ENCODE measurements at regions not wholly inside any gene's neighbourhood (a gene's known extent, or its start where the extent isn't known, plus 50 kb on each side); places are given as distances from the start of the nearest gene placed in this dataset.

DNA sequence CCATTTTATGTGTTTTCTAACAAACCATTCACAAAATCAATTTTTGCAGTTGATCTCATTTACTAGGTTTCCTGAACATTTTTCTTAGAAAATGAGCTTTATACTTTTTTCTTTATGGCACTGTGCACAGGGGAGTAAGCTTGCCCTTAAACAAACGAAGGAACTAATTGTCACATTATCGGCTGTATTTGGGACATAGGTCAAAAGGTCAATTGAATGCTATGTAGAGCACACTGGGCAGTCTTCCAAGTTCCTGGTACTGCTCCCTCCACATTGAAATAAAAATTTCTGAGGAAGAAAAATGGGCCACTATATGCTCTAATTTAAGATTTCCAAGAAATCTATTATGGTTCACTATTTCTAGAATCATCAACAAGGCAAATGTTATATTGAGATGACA, 93.6 kb upstream of the TMEFF2 start:
- Histone ChIP-seq H3K79me2 (ENCODE audit: low read length) (no peaks in the 10 kb centered on the region), H3F3A (ENCODE audit: low read length, unreplicated experiment) (no peaks in the 10 kb centered on the region), H3K9ac (ENCODE audit: low read length) (no peak overlapping the region), H3K36me3 (ENCODE audit: low read depth, low read length) (no peaks in the 10 kb centered on the region), H3K4me2 (ENCODE audit: low read length) (no peak overlapping the region), H3K4me1 (ENCODE audit: insufficient read depth, low read length) (no peaks in the 10 kb centered on the region), H3K4me3 (ENCODE audit: low read length) (no peak overlapping the region), H3K9me2 (replicated peaks; ENCODE audit: low read length) (no peaks in the 10 kb centered on the region), H4K20me1 (ENCODE audit: low read length) (no peaks in the 10 kb centered on the region), H3K27me3 (ENCODE audit: low read length) (0 out of 2 replicates have a peak, but pooled peaks cover 3% of the 10 kb centered on the region), H3K9me3 (ENCODE audit: low read length) (no peaks in the 10 kb centered on the region), H3K27ac (ENCODE audit: low read length) (no peak overlapping the region), H2AFZ (ENCODE audit: low read length) (no peak overlapping the region)
- POLR2A ChIA-PET (ENCODE audit: unreplicated experiment): interaction anchor here (0.7 kb wide), 1 partner anchor 1433 kb away, joined by 3 read pairs; no protein-coding TSS in a partner anchor
- CTCF ChIA-PET: no interaction called here
- BruUV-seq (replicated peaks): no TSS peak
- ATAC-seq: no peak
- intact Hi-C loops (cut with micrococcal nuclease): loop anchor here (5.0 kb wide), 1 partner anchor 731 kb away; no protein-coding TSS in a partner anchor
- TF ChIP-seq EZH2phosphoT487 (IDR thresholded peaks at IDR 0.05; ENCODE audit: borderline replicate concordance, low read length): no peak
- TF ChIP-seq, protein P1, sequence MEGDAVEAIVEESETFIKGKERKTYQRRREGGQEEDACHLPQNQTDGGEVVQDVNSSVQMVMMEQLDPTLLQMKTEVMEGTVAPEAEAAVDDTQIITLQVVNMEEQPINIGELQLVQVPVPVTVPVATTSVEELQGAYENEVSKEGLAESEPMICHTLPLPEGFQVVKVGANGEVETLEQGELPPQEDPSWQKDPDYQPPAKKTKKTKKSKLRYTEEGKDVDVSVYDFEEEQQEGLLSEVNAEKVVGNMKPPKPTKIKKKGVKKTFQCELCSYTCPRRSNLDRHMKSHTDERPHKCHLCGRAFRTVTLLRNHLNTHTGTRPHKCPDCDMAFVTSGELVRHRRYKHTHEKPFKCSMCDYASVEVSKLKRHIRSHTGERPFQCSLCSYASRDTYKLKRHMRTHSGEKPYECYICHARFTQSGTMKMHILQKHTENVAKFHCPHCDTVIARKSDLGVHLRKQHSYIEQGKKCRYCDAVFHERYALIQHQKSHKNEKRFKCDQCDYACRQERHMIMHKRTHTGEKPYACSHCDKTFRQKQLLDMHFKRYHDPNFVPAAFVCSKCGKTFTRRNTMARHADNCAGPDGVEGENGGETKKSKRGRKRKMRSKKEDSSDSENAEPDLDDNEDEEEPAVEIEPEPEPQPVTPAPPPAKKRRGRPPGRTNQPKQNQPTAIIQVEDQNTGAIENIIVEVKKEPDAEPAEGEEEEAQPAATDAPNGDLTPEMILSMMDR (conservative IDR thresholded peaks at IDR 0.05; ENCODE audit: low read depth, low read length): no peak
- TF ChIP-seq EZH2 (IDR thresholded peaks at IDR 0.05; ENCODE audit: low read length, unreplicated experiment): no peak
- no peak for DNase-seq

DNA sequence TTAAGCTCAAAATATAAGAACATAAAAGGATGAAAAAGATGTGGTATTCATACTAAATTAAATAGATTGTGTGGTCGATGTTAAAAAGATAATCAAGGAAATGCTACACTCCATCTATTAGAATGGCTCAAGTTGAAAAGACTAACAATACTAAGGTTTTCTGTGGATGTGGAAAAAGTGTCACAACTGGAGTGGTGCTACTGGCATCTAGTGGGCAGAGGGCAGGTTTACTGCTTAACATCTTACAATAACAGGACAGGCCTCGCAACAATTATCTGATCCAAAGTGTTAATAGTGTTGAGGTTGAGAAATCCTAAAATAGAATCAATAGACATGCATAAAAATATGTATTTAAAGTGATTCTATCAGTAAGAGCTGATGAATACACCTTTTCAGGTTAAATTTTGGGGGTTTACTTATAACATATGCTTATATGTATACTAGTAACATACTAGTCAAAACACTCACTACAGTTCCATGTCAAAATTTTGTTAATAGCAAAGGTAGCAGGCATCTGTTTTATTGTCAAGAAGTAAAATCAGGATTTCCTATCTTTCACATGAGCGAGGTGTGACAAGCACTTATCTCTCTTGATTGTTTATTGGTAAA, 91.5 kb upstream of the TMEFF2 start:
- DNase-seq: peak; percentile 66
- peak; percentile 81 for ATAC-seq
- TF ChIP-seq, protein P1 (conservative IDR thresholded peaks at IDR 0.05; ENCODE audit: low read depth, low read length): peak; percentile 77
- TF ChIP-seq EZH2 (IDR thresholded peaks at IDR 0.05; ENCODE audit: low read length, unreplicated experiment): no peak
- Histone ChIP-seq H3K36me3 (ENCODE audit: low read depth, low read length) (no peaks in the 10 kb centered on the region), H3K4me2 (ENCODE audit: low read length) (no peak overlapping the region), H3K79me2 (ENCODE audit: low read length) (no peaks in the 10 kb centered on the region), H3K9me3 (ENCODE audit: low read length) (no peaks in the 10 kb centered on the region), H2AFZ (ENCODE audit: low read length) (no peak overlapping the region), H3K4me1 (ENCODE audit: insufficient read depth, low read length) (no peaks in the 10 kb centered on the region), H3K9me2 (replicated peaks; ENCODE audit: low read length) (no peaks in the 10 kb centered on the region), H4K20me1 (ENCODE audit: low read length) (no peaks in the 10 kb centered on the region), H3K27ac (ENCODE audit: low read length) (no peak overlapping the region), H3F3A (ENCODE audit: low read length, unreplicated experiment) (no peaks in the 10 kb centered on the region), H3K27me3 (ENCODE audit: low read length) (0 out of 2 replicates have a peak, but pooled peaks cover 3% of the 10 kb centered on the region), H3K4me3 (ENCODE audit: low read length) (no peak overlapping the region), H3K9ac (ENCODE audit: low read length) (no peak overlapping the region)
- POLR2A ChIA-PET (ENCODE audit: unreplicated experiment): no interaction called here
- CTCF ChIA-PET: no interaction called here
- no TSS peak for BruUV-seq (replicated peaks)
- intact Hi-C loops (cut with micrococcal nuclease): loop anchor here (1.0 to 5.0 kb wide), 4 partner anchors 89 to 729 kb away; no protein-coding TSS in a partner anchor

DNA sequence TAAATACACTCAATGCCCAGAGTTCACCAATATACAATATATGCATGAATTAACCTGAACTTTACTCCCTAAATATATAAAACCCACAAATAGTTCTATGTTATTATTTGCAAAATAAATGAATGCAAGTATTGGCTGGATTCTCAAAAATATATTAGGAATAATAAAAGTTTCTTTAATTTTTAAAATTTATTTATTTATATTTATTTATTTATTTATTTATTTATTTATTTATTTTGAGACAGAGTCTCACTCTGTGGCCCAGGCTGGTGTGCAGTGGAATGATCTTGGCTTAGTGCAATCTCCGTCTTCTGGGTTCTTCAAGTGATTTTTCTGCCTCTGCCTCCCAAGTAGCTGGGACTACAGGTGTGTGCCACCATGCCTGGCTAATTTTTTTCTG, 88.7 kb upstream of the TMEFF2 start:
- POLR2A ChIA-PET (ENCODE audit: unreplicated experiment): no interaction called here
- DNase-seq: no peak
- H3K4me2 ChIP-seq (ENCODE audit: low read length): no peak overlapping the region
- no peaks in the 10 kb centered on the region for H3K9me2 ChIP-seq (replicated peaks; ENCODE audit: low read length)
- no peak overlapping the region for H3K4me3 ChIP-seq (ENCODE audit: low read length)
- no peak overlapping the region for H3K27ac ChIP-seq (ENCODE audit: low read length)
- no peaks in the 10 kb centered on the region for H3K79me2 ChIP-seq (ENCODE audit: low read length)
- H3K9ac ChIP-seq (ENCODE audit: low read length): no peak overlapping the region
- H3K36me3 ChIP-seq (ENCODE audit: low read depth, low read length): no peaks in the 10 kb centered on the region
- CTCF ChIA-PET: no interaction called here
- ATAC-seq: no peak
- no peaks in the 10 kb centered on the region for H3F3A ChIP-seq (ENCODE audit: low read length, unreplicated experiment)
- H3K27me3 ChIP-seq (ENCODE audit: low read length): no peaks in the 10 kb centered on the region
- intact Hi-C loops (cut with micrococcal nuclease): no loop called here
- TF ChIP-seq, protein P1 (conservative IDR thresholded peaks at IDR 0.05; ENCODE audit: low read depth, low read length): no peak
- no TSS peak for BruUV-seq (replicated peaks)
- no peaks in the 10 kb centered on the region for H3K9me3 ChIP-seq (ENCODE audit: low read length)
- no peak overlapping the region for H2AFZ ChIP-seq (ENCODE audit: low read length)
- H3K4me1 ChIP-seq (ENCODE audit: insufficient read depth, low read length): no peaks in the 10 kb centered on the region
- no peaks in the 10 kb centered on the region for H4K20me1 ChIP-seq (ENCODE audit: low read length)
